GM10248 (cell line): ENCODE measurements at regions not wholly inside any gene's neighbourhood (a gene's known extent, or its start where the extent isn't known, plus 50 kb on each side); places are given as distances from the start of the nearest gene placed in this dataset.

Experiments used
- CTCF ChIA-PET: fragments of 300-600 bp; sonication (Branson Sonifier 250); formaldehyde crosslinking; extraction: SDS; loops from one replicate; lab custom pipeline; 2021; ENCODE audit warnings: antibody characterized with exemption; lab: Yijun Ruan, JAX
- POLR2A ChIA-PET: fragments of 350-650 bp; sonication (Branson Sonifier 250); formaldehyde crosslinking; extraction: SDS; loops from one replicate; lab custom pipeline; 2020; ENCODE audit warnings: antibody characterized with exemption; lab: Yijun Ruan, JAX
- DNase-seq: peaks from one replicate; pipeline ENCODE4 v3.0.0; 2012; ENCODE audit errors: extremely low spot score
- TF ChIP-seq, protein P1 (sequence below): IDR thresholded peaks from 2 replicates; pipeline ENCODE4 v1.5.1; 2012; ENCODE audit warnings: mild to moderate bottlenecking, low read depth; ENCODE audit errors: extremely low read depth, missing control alignments, control extremely low read depth

DNA sequence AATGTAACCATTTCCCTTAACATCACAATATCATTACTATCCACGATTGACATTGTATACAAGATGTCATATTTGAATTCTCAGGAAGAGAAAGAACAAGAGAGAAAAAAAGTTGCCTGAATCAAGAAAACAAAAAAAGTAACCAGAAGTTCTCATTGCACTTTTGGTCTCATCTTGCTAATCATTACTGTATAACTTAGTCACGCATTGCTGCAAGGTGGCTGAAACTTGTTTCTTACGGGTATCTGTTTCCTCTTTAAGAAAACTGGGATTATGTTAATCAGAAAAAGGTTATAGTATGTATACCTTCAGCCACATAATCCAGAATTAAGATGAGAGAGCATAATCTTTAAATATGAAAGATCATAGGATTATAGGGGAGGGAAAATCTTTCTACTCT is 639.7 kb upstream of the SYT4 start:
- no peak for DNase-seq
- POLR2A ChIA-PET: no interaction called here
- CTCF ChIA-PET: no interaction called here
- TF ChIP-seq, protein P1, sequence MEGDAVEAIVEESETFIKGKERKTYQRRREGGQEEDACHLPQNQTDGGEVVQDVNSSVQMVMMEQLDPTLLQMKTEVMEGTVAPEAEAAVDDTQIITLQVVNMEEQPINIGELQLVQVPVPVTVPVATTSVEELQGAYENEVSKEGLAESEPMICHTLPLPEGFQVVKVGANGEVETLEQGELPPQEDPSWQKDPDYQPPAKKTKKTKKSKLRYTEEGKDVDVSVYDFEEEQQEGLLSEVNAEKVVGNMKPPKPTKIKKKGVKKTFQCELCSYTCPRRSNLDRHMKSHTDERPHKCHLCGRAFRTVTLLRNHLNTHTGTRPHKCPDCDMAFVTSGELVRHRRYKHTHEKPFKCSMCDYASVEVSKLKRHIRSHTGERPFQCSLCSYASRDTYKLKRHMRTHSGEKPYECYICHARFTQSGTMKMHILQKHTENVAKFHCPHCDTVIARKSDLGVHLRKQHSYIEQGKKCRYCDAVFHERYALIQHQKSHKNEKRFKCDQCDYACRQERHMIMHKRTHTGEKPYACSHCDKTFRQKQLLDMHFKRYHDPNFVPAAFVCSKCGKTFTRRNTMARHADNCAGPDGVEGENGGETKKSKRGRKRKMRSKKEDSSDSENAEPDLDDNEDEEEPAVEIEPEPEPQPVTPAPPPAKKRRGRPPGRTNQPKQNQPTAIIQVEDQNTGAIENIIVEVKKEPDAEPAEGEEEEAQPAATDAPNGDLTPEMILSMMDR: no peak

DNA sequence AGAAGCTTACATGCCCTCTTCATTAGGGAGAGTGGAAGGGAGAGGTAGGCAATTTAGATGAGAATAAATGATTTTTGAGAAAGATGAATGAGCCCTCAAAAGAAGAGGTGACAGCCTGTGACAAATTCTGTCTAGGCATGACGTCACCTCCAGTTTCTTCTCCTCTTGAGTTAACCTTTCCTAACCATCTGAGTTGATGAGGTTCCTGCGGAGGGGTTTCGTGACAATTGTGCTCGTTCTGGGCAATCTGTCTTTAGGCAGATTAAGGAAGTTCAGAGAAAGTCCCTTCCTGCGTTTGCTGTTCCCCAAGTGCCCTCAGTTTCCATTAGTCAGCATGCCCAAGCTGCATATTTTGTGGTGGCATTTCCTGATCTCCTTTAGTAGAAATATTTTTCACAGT is 640.2 kb upstream of the SYT4 start:
- POLR2A ChIA-PET: no interaction called here
- CTCF ChIA-PET: no interaction called here

DNA sequence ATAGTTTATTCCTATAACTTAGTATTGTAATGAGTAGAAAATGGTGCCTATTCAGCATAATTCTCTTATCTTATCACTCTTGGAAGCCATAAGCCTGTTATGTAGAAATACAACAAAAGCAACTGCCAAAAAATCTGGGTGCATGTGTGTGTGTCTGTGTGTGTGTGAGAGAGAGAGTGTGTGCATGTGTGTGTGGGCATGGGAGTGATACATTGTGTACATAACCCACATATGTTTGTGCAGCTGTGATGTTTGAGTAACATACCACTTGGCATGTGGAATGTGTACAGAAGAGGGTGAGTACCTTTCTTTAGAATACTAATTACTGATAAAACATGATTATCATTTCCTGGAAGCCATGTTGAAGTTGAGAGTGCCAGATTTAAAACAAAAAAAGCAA is 642.3 kb upstream of the SYT4 start:
- no peak for DNase-seq
- TF ChIP-seq, protein P1: no peak
- ChIA-PET POLR2A (no interaction called here), CTCF (interaction anchor here (1.7 kb wide), 1 partner anchor 9 kb away, joined by 3 read pairs; no protein-coding TSS in a partner anchor)

More for the DNA sequence above, 640.2 kb upstream of the SYT4 start:
- TF ChIP-seq, protein P1: no peak
- no peak for DNase-seq

DNA sequence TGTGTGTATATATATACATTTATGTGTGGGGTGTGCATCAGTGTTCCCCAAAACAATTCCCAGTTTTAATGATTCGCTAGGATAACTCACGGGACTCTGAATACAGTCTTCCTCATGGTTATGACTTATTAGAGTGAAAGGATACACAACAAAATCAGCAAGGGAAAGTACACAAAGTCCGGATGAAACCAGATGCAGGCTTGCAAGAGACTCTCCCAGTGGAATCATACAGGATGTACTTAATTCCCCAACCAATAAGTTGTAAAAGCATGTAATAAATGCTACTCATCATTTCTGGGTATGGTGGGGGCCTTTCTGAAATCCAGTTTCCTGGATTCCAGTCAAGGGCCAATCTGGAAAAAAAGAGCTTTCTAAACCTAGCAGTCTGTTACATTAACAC is 654.1 kb upstream of the SYT4 start:
- POLR2A ChIA-PET: no interaction called here
- CTCF ChIA-PET: no interaction called here
- DNase-seq: no peak
- TF ChIP-seq, protein P1: no peak

DNA sequence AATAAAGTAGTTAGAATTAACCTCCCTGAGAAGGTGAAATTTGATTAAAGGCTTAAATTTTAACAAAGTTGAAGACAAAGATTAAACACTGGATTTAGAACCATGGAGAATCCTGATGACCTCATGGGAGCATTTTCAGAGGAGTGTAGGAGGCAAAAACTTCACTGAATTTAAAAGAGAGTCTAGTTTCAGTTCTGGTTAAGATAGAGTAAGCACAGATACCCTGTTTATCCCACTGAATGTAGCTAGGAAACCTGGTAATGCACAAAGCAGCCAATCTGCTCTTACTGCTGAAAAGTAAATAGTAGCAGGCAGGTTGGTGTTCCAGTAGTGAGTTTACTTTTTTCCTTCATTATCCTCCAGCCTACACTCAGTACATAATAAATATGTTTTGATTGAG is 654.9 kb upstream of the SYT4 start:
- TF ChIP-seq, protein P1: no peak
- DNase-seq: no peak
- CTCF ChIA-PET: no interaction called here
- POLR2A ChIA-PET: no interaction called here

DNA sequence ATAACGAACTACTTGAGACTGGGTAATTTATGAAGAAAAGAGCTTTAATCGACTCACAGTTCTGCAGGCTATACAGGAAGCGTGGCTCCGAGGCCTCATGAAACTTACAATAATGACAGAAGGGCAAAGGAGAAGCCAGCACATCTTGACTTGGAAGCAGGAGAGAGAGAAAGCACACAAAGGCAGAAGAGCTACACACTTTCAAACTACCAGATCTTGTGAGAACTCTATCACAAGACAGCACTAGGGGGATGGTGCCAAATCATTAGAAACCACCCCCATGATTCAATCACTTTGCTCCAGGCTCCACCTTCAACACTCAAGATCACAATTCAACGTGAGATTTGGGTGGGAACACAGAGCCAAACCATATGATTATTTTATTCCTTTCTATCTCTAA is 655.9 kb upstream of the SYT4 start:
- TF ChIP-seq, protein P1: no peak
- CTCF ChIA-PET: no interaction called here
- POLR2A ChIA-PET: no interaction called here
- DNase-seq: no peak

DNA sequence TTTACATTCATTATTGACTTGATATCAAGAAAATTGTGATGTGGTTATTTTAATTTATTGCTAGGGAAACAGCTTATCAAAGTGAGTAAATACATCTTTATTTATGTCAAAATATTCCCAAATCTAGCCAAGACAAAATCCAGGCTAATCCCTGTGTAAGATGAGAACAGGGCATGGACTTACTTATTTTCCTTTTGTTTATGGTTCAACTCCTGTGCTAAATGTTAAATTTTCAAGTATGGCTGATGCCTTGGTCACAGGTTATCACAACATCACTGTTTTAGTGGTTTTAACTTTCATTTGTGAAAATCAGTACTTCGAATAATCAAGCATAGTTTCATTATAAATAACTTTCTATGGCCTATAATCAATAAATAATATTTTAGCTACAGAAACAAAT is 657.0 kb upstream of the SYT4 start:
- POLR2A ChIA-PET: no interaction called here
- no peak for DNase-seq
- CTCF ChIA-PET: no interaction called here
- TF ChIP-seq, protein P1: no peak
